OCI-LY1 (cell line): ENCODE measurements at regions not wholly inside any gene's neighbourhood (a gene's known extent, or its start where the extent isn't known, plus 50 kb on each side); places are given as distances from the start of the nearest gene placed in this dataset.

ENCODE experiments used
- EZH2 ChIP-seq: fragments of 200-600 bp; sonication (generic), shearing (Covaris generic); IDR thresholded peaks from 2 replicates; pipeline ENCODE4 v1.8.0; 2017; ENCODE audit warnings: borderline replicate concordance, mixed run types, mild to moderate bottlenecking, antibody characterized with exemption, low read length, moderate library complexity, mixed read lengths
- TF ChIP-seq, protein P1 (sequence below): fragments of 200-600 bp; sonication (generic), shearing (Covaris generic); IDR thresholded peaks from 2 replicates; pipeline ENCODE4 v1.5.1; 2017; ENCODE audit warnings: mild to moderate bottlenecking, antibody characterized with exemption, low read length, moderate library complexity, mixed read lengths

DNA sequence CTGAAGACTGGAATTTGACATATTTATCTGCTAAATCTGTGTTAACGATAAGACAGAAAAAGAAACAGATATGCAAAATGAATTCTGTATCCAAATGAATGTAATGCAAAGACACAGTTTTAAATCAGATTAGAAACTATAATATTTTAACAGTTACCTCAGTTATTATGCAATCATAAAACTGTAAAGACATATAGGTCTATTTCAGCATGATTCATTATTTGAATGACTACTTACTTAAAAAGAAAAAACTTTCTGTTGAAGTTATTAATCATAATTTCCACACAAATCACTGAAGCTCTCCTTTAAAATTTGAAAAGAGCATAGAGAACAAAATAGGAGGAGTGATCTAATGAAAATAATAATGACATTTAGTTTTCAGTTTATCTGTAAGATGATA lies 742.6 kb downstream of the FSCB start:
- TF ChIP-seq, protein P1, sequence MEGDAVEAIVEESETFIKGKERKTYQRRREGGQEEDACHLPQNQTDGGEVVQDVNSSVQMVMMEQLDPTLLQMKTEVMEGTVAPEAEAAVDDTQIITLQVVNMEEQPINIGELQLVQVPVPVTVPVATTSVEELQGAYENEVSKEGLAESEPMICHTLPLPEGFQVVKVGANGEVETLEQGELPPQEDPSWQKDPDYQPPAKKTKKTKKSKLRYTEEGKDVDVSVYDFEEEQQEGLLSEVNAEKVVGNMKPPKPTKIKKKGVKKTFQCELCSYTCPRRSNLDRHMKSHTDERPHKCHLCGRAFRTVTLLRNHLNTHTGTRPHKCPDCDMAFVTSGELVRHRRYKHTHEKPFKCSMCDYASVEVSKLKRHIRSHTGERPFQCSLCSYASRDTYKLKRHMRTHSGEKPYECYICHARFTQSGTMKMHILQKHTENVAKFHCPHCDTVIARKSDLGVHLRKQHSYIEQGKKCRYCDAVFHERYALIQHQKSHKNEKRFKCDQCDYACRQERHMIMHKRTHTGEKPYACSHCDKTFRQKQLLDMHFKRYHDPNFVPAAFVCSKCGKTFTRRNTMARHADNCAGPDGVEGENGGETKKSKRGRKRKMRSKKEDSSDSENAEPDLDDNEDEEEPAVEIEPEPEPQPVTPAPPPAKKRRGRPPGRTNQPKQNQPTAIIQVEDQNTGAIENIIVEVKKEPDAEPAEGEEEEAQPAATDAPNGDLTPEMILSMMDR = no peak
- TF ChIP-seq EZH2 = no peak
